ENCODE measurements at regions not wholly inside any gene's neighbourhood (a gene's known extent, or its start where the extent isn't known, plus 50 kb on each side); places are given as distances from the start of the nearest gene placed in this dataset.

- Histone ChIP-seq H3K4me1 (ENCODE audit: control insufficient read depth, extremely low read depth, insufficient read depth, low read length) (no peaks in the 10 kb centered on the region), H3K4me2 (ENCODE audit: extremely low read depth, insufficient read depth, low read length) (no peak overlapping the region), H2AFZ (ENCODE audit: low read length) (no peak overlapping the region), H3K4me3 (replicated peaks in 1 of 4; ENCODE audit: control extremely low read depth in 1 of 4, insufficient read depth in 1 of 4, low read depth in 3 of 4, low read length in 4 of 4) (no peak overlapping the region), H4K20me1 (ENCODE audit: control insufficient read depth, extremely low read depth, insufficient read depth, low read length) (no peaks in the 10 kb centered on the region), H3K9me3 (ENCODE audit: control insufficient read depth, insufficient read depth, low read depth, low read length) (no peaks in the 10 kb centered on the region), H3K27ac (ENCODE audit: insufficient read depth, low read length) (no peak overlapping the region), H3K9ac (ENCODE audit: insufficient read depth, low read length) (no peak overlapping the region), H3K36me3 (ENCODE audit: control insufficient read depth, insufficient read depth, low read length) (no peaks in the 10 kb centered on the region), H3K27me3 (ENCODE audit: control insufficient read depth, insufficient read depth, low read length) (no peaks in the 10 kb centered on the region), H3K79me2 (ENCODE audit: control insufficient read depth, insufficient read depth, low read length) (no peaks in the 10 kb centered on the region)
- TF ChIP-seq EZH2 (IDR thresholded peaks at IDR 0.05; ENCODE audit: low read length, missing control alignments) (no peak), CTCF (conservative IDR thresholded peaks at IDR 0.05 in 1 of 2, IDR thresholded peaks at IDR 0.05 in 1 of 2; ENCODE audit: low read depth in 1 of 2, low read length in 2 of 2) (no peak)
- DNase-seq (ENCODE audit: low read depth in 2 of 2), result no peak
Observed at GRCh38 chr6:90907931-90908655, 321.2 kb upstream of the MAP3K7 start.

GRCh38 chr6:90905351-90905750 is 318.5 kb upstream of the MAP3K7 start:
- Histone ChIP-seq H4K20me1 (ENCODE audit: control insufficient read depth, extremely low read depth, insufficient read depth, low read length) (no peaks in the 10 kb centered on the region), H3K27me3 (ENCODE audit: control insufficient read depth, insufficient read depth, low read length) (no peaks in the 10 kb centered on the region), H3K4me1 (ENCODE audit: control insufficient read depth, extremely low read depth, insufficient read depth, low read length) (no peaks in the 10 kb centered on the region), H3K9ac (ENCODE audit: insufficient read depth, low read length) (no peak overlapping the region), H3K36me3 (ENCODE audit: control insufficient read depth, insufficient read depth, low read length) (no peaks in the 10 kb centered on the region), H3K9me3 (ENCODE audit: control insufficient read depth, insufficient read depth, low read depth, low read length) (no peaks in the 10 kb centered on the region), H2AFZ (ENCODE audit: low read length) (no peak overlapping the region), H3K27ac (ENCODE audit: insufficient read depth, low read length) (no peak overlapping the region), H3K4me2 (ENCODE audit: extremely low read depth, insufficient read depth, low read length) (no peak overlapping the region), H3K4me3 (replicated peaks in 1 of 4; ENCODE audit: control extremely low read depth in 1 of 4, insufficient read depth in 1 of 4, low read depth in 3 of 4, low read length in 4 of 4) (no peak overlapping the region), H3K79me2 (ENCODE audit: control insufficient read depth, insufficient read depth, low read length) (no peaks in the 10 kb centered on the region)
- DNase-seq (ENCODE audit: low read depth in 2 of 2), result no peak
- no peak for TF ChIP-seq EZH2 (IDR thresholded peaks at IDR 0.05; ENCODE audit: low read length, missing control alignments)
- TF ChIP-seq CTCF (conservative IDR thresholded peaks at IDR 0.05 in 1 of 2, IDR thresholded peaks at IDR 0.05 in 1 of 2; ENCODE audit: low read depth in 1 of 2, low read length in 2 of 2), result no peak

- Histone ChIP-seq H3K4me1 (ENCODE audit: control insufficient read depth, extremely low read depth, insufficient read depth, low read length) (no peaks in the 10 kb centered on the region), H3K9ac (ENCODE audit: insufficient read depth, low read length) (no peak overlapping the region), H3K79me2 (ENCODE audit: control insufficient read depth, insufficient read depth, low read length) (no peaks in the 10 kb centered on the region), H4K20me1 (ENCODE audit: control insufficient read depth, extremely low read depth, insufficient read depth, low read length) (no peaks in the 10 kb centered on the region), H3K9me3 (ENCODE audit: control insufficient read depth, insufficient read depth, low read depth, low read length) (no peaks in the 10 kb centered on the region), H3K27ac (ENCODE audit: insufficient read depth, low read length) (no peak overlapping the region), H3K4me3 (replicated peaks in 1 of 4; ENCODE audit: control extremely low read depth in 1 of 4, insufficient read depth in 1 of 4, low read depth in 3 of 4, low read length in 4 of 4) (no peak overlapping the region), H2AFZ (ENCODE audit: low read length) (no peak overlapping the region), H3K36me3 (ENCODE audit: control insufficient read depth, insufficient read depth, low read length) (no peaks in the 10 kb centered on the region), H3K27me3 (ENCODE audit: control insufficient read depth, insufficient read depth, low read length) (no peaks in the 10 kb centered on the region), H3K4me2 (ENCODE audit: extremely low read depth, insufficient read depth, low read length) (no peak overlapping the region)
- DNase-seq (ENCODE audit: low read depth in 2 of 2), result no peak
- no peak for TF ChIP-seq CTCF (conservative IDR thresholded peaks at IDR 0.05 in 1 of 2, IDR thresholded peaks at IDR 0.05 in 1 of 2; ENCODE audit: low read depth in 1 of 2, low read length in 2 of 2)
- TF ChIP-seq EZH2 (IDR thresholded peaks at IDR 0.05; ENCODE audit: low read length, missing control alignments), result no peak
Observed at GRCh38 chr6:90900034-90900433, 313.2 kb upstream of the MAP3K7 start.

All from fibroblast of lung (primary cell).